Neural crest cell (in vitro differentiated cells): ENCODE measurements at regions not wholly inside any gene's neighbourhood (a gene's known extent, or its start where the extent isn't known, plus 50 kb on each side); places are given as distances from the start of the nearest gene placed in this dataset.

Experiments used
- DNase-seq: peaks from one replicate; pipeline ENCODE4 v3.0.0; 2021; ENCODE audit warnings: low read depth, mixed read lengths, low spot score
- H3K27ac Mint-ChIP-seq: one replicate; pipeline ENCODE4 v1.8.0; 2021; ENCODE audit warnings: mild to moderate bottlenecking, mixed read lengths; ENCODE audit not compliant: unreplicated experiment
- H3K27me3 Mint-ChIP-seq: 2 replicates; pipeline ENCODE4 v1.8.0; 2021; ENCODE audit warnings: low read depth, mild to moderate bottlenecking, mixed read lengths
- H3K36me3 Mint-ChIP-seq: 2 replicates; pipeline ENCODE4 v1.8.0; 2021; ENCODE audit warnings: low read depth, mild to moderate bottlenecking, mixed read lengths
- H3K4me1 Mint-ChIP-seq: 2 replicates; pipeline ENCODE4 v1.8.0; 2021; ENCODE audit warnings: mixed read lengths
- H3K4me3 Mint-ChIP-seq: one replicate; pipeline ENCODE4 v1.8.0; 2021; ENCODE audit warnings: mild to moderate bottlenecking, mixed read lengths
- H3K9me3 Mint-ChIP-seq: 2 replicates; pipeline ENCODE4 v1.8.0; 2021; ENCODE audit warnings: mixed read lengths
- TF ChIP-seq, protein P1 (sequence below): fragments of 200-600 bp; sonication (generic); conservative IDR thresholded peaks from 2 replicates; pipeline ENCODE4 v1.5.0; 2021; ENCODE audit warnings: antibody characterized with exemption, mild to moderate bottlenecking

- peaks cover 15% of the 10 kb centered on the region for H3K4me1 Mint-ChIP-seq
- TF ChIP-seq, protein P1, sequence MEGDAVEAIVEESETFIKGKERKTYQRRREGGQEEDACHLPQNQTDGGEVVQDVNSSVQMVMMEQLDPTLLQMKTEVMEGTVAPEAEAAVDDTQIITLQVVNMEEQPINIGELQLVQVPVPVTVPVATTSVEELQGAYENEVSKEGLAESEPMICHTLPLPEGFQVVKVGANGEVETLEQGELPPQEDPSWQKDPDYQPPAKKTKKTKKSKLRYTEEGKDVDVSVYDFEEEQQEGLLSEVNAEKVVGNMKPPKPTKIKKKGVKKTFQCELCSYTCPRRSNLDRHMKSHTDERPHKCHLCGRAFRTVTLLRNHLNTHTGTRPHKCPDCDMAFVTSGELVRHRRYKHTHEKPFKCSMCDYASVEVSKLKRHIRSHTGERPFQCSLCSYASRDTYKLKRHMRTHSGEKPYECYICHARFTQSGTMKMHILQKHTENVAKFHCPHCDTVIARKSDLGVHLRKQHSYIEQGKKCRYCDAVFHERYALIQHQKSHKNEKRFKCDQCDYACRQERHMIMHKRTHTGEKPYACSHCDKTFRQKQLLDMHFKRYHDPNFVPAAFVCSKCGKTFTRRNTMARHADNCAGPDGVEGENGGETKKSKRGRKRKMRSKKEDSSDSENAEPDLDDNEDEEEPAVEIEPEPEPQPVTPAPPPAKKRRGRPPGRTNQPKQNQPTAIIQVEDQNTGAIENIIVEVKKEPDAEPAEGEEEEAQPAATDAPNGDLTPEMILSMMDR = peak; percentile 93
- H3K4me3 Mint-ChIP-seq = no peak overlapping the region
- H3K27me3 Mint-ChIP-seq = no peaks in the 10 kb centered on the region
- H3K9me3 Mint-ChIP-seq = no peaks in the 10 kb centered on the region
- no peaks in the 10 kb centered on the region for H3K36me3 Mint-ChIP-seq
- DNase-seq = no peak
- no peak overlapping the region for H3K27ac Mint-ChIP-seq
Measured at GRCh38 chr5:165209101-165209727, 1703.8 kb downstream of the MAT2B start.

DNA sequence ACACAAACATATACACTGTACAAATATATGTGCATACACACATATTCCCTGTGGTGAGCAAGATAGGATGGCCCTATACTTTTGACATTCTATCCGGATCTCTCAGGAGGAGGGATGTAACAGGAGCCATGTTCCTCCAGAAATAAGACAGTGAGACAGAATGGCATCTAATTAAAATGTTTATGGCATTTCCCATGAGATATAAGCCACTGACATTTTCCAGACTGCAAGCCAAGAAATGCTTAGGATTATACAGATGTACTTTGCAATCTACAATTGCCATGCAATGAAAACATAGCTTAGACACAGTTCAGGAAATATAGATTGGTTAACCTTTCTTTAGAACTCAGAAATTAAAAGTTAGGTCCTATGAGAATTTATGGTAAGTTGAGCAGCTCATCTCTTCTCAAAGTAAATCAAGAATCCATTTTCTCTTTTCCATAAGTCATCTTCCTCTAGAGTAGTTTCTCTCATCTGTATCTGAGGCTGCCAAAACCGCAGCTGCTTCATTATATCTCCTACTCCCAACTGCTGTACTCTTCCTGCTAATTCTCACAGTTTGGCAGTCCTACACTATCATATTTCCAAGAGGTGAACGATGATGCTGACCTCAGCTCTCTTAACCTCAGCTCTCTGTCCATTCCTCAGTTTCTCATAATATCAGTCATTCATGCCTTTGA, 1719.1 kb downstream of the MAT2B start:
- Mint-ChIP-seq H3K27ac (no peak overlapping the region), H3K36me3 (no peaks in the 10 kb centered on the region)
- TF ChIP-seq, protein P1 = no peak

DNA sequence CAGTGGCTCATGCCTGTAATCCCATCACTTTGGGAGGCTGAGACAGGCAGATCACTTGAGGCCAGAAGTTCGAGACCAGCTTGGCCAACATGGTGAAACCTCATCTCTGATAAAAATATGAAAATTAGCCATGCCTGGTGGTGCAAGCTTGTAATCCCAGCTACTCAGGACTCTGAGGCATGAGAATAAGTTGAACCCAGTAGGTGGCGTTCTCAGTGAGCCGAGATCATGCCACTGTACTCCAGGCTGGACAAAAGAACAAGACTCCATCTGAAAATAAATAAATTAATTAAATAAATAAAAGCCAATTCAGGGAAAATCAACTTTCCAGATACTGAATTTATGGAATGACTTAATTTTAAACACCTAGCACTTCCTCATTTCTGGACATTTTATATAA, 1722.1 kb downstream of the MAT2B start:
- Mint-ChIP-seq H3K9me3 (peaks cover 5% of the 10 kb centered on the region), H3K4me3 (no peak overlapping the region), H3K36me3 (no peaks in the 10 kb centered on the region), H3K27ac (no peak overlapping the region), H3K4me1 (peaks cover 4% of the 10 kb centered on the region), H3K27me3 (no peaks in the 10 kb centered on the region)
- TF ChIP-seq, protein P1 = no peak
- DNase-seq = no peak

More for the DNA sequence above, 1719.1 kb downstream of the MAT2B start:
- Mint-ChIP-seq H3K9me3 (peaks cover 5% of the 10 kb centered on the region), H3K4me3 (no peak overlapping the region), H3K4me1 (no peaks in the 10 kb centered on the region), H3K27me3 (no peaks in the 10 kb centered on the region)
- no peak for DNase-seq

DNA sequence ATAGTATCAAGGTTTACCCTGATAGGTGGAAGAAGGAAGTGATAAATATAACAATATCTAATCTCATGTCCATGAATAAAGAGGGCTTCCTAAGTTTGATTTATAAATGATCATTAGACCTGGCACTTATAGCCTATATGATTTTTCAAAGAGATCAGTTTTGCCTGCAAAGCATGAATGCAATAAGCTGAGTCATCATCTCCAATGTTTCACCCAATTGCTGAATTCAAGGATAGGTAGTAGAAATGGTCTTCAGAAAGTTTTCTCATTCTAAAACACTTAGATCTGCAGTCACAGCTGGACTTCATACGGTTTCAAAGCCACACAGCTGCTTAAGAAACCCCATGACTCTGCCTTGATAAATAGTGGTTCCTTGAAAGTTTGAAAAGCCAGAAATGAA, 1722.8 kb downstream of the MAT2B start:
- Mint-ChIP-seq H3K9me3 (peaks cover 5% of the 10 kb centered on the region), H3K27me3 (no peaks in the 10 kb centered on the region), H3K4me1 (peaks cover 9% of the 10 kb centered on the region), H3K36me3 (no peaks in the 10 kb centered on the region), H3K27ac (no peak overlapping the region), H3K4me3 (no peak overlapping the region)
- DNase-seq = no peak
- TF ChIP-seq, protein P1 = no peak

- Mint-ChIP-seq H3K36me3 (peaks cover 2% of the 10 kb centered on the region), H3K27ac (no peak overlapping the region), H3K4me1 (peaks cover 9% of the 10 kb centered on the region)
Measured at GRCh38 chr5:165231821-165232508, 1726.5 kb downstream of the MAT2B start.

More at GRCh38 chr5:165231821-165232508, 1726.5 kb downstream of the MAT2B start:
- TF ChIP-seq, protein P1 = no peak
- Mint-ChIP-seq H3K4me3 (no peak overlapping the region), H3K27me3 (no peaks in the 10 kb centered on the region), H3K9me3 (no peaks in the 10 kb centered on the region)
- DNase-seq = no peak
